HCT116 (cell line): ENCODE measurements at regions not wholly inside any gene's neighbourhood (a gene's known extent, or its start where the extent isn't known, plus 50 kb on each side); places are given as distances from the start of the nearest gene placed in this dataset.

Source experiments
- ATAC-seq: fragments of 200-7000 bp; cut with Tn5 transposase; 2 replicates; pipeline ENCODE4 v1.9.1; 2020; ENCODE audit warnings: mild to moderate bottlenecking, moderate library complexity
- BruUV-seq: library from RNA; stranded (reverse); fragments of 400-500 nt; replicated peaks from 2 replicates; lab custom pipeline; 2021; lab: Mats Ljungman, UMichigan
- CTCF ChIA-PET: fragments of 300-600 bp; sonication (Branson Sonifier 250); formaldehyde crosslinking; loops from one replicate; lab custom pipeline; 2021; ENCODE audit warnings: antibody characterized with exemption; lab: Charles Lee
- POLR2A ChIA-PET: fragments of 300-600, 350-600 bp; sonication (Branson Sonifier 250); formaldehyde crosslinking; loops from one replicate; lab custom pipeline; 2021; ENCODE audit warnings: antibody characterized with exemption; lab: Charles Lee
- RAD21 ChIA-PET, 2 experiments: fragments of 300-600 bp; sonication (Branson Sonifier 250); formaldehyde crosslinking; loops; one replicate each; lab custom pipeline; 2023; ENCODE audit warnings: low total read pairs in 2 of 2; ENCODE audit not compliant: uncharacterized antibody in 2 of 2, unreplicated experiment in 2 of 2, low non-redundant PET in 1 of 2; lab: Charles Lee
- DNase-seq: peaks from one replicate; pipeline ENCODE4 v3.0.0-alpha.2; 2010; ENCODE audit warnings: low read depth, low spot score
- H2AFZ ChIP-seq: fragments of 200-600 bp; shearing (Covaris generic), sonication (generic); 2 replicates; pipeline ENCODE4 v1.6.1; 2017; ENCODE audit warnings: low read depth, mixed run types, mixed read lengths, antibody characterized with exemption, low read length; ENCODE audit not compliant: poor library complexity, severe bottlenecking
- H3K27ac ChIP-seq: 2 replicates; pipeline ENCODE4 v1.5.1; 2012; ENCODE audit warnings: low read depth, low read length
- H3K27me3 ChIP-seq: fragments of 200-600 bp; sonication (generic); 2 replicates; pipeline ENCODE4 v1.6.1; 2016; ENCODE audit warnings: mixed run types, low read length, mixed read lengths; ENCODE audit not compliant: insufficient read depth
- H3K36me3 ChIP-seq, 2 experiments: fragments of 200-500 bp in 1 of 2; fragments of 200-600 bp in 1 of 2; sonication (Bioruptor generic) in 1 of 2; sonication (generic) in 1 of 2; 2 replicates each; pipeline versions ENCODE4 v1.5.1 to v1.6.1; 2014 to 2016; ENCODE audit warnings: low read length in 2 of 2, inconsistent platforms in 1 of 2, mixed read lengths in 1 of 2, mixed run types in 1 of 2; ENCODE audit not compliant: insufficient read depth in 2 of 2, control insufficient read depth in 1 of 2
- H3K4me1 ChIP-seq, 2 experiments: fragments of 200-600 bp in 1 of 2; sonication (generic) in 1 of 2; 2 replicates each; pipeline versions ENCODE4 v1.5.1 to v1.6.1; 2012 to 2017; ENCODE audit warnings: low read length in 2 of 2, inconsistent platforms in 1 of 2, mild to moderate bottlenecking in 1 of 2, mixed read lengths in 1 of 2, mixed run types in 1 of 2, moderate library complexity in 1 of 2; ENCODE audit not compliant: insufficient read depth in 2 of 2, control insufficient read depth in 1 of 2
- H3K4me2 ChIP-seq: fragments of 200-600 bp; sonication (generic); 2 replicates; pipeline ENCODE4 v1.6.1; 2017; ENCODE audit warnings: mixed run types, low read length, mixed read lengths
- H3K4me3 ChIP-seq, 2 experiments: fragments of 200-600 bp in 1 of 2; sonication (generic) in 1 of 2; replicated peaks in 1 of 2; 2 replicates each; pipeline ENCODE4 v1.5.1; 2011 to 2016; ENCODE audit warnings: low read length in 2 of 2, control low read depth in 1 of 2, low read depth in 1 of 2, mild to moderate bottlenecking in 1 of 2, mixed read lengths in 1 of 2, mixed run types in 1 of 2
- H3K79me2 ChIP-seq: fragments of 200-600 bp; sonication (generic); 2 replicates; pipeline ENCODE4 v1.6.1; 2017; ENCODE audit warnings: mild to moderate bottlenecking, mixed run types, low read length, moderate library complexity, mixed read lengths; ENCODE audit not compliant: insufficient read depth
- H3K9ac ChIP-seq: fragments of 200-600 bp; sonication (generic); 2 replicates; pipeline ENCODE4 v1.6.1; 2016; ENCODE audit warnings: low read length, mixed read lengths
- H3K9me2 ChIP-seq: fragments of 200-600 bp; sonication (generic), shearing (Covaris generic); 2 replicates; pipeline ENCODE4 v1.6.1; 2017; ENCODE audit warnings: mixed run types, mild to moderate bottlenecking, moderate library complexity; ENCODE audit not compliant: insufficient read depth
- H3K9me3 ChIP-seq, 2 experiments: fragments of 200-500 bp in 1 of 2; fragments of 200-600 bp in 1 of 2; sonication (Bioruptor generic) in 1 of 2; sonication (generic) in 1 of 2; 2 replicates each; pipeline ENCODE4 v1.6.1; 2014 to 2017; ENCODE audit warnings: low read length in 2 of 2, mixed read lengths in 2 of 2, inconsistent platforms in 1 of 2, low read depth in 1 of 2, mild to moderate bottlenecking in 1 of 2, mixed run types in 1 of 2, moderate library complexity in 1 of 2; ENCODE audit not compliant: control insufficient read depth in 1 of 2, insufficient read depth in 1 of 2
- H4K20me1 ChIP-seq: fragments of 200-600 bp; sonication (generic), shearing (Covaris generic); 2 replicates; pipeline ENCODE4 v1.6.1; 2017; ENCODE audit warnings: mixed run types, mild to moderate bottlenecking, moderate library complexity; ENCODE audit not compliant: insufficient read depth
- CBX3 ChIP-seq: IDR thresholded peaks from 2 replicates; pipeline ENCODE4 v1.6.1; 2012; ENCODE audit warnings: low read depth
- ELF1 ChIP-seq: IDR thresholded peaks from 2 replicates; pipeline ENCODE4 v1.6.1; 2012; ENCODE audit warnings: low read depth, borderline replicate concordance
- EZH2phosphoT487 ChIP-seq: fragments of 200-600 bp; IDR thresholded peaks from 2 replicates; pipeline ENCODE4 v1.6.1; 2018; ENCODE audit warnings: antibody characterized with exemption, borderline replicate concordance
- FOSL1 ChIP-seq: IDR thresholded peaks from 2 replicates; pipeline ENCODE4 v1.6.1; 2012; ENCODE audit warnings: low read depth
- JUND ChIP-seq: IDR thresholded peaks from 2 replicates; pipeline ENCODE4 v1.6.1; 2012
- POLR2A ChIP-seq: IDR thresholded peaks from 2 replicates; pipeline ENCODE4 v1.7.0; 2011; ENCODE audit warnings: borderline replicate concordance; ENCODE audit not compliant: insufficient read depth, insufficient read length; ENCODE audit errors: extremely low read depth
- POLR2AphosphoS5 ChIP-seq: IDR thresholded peaks from 2 replicates; pipeline ENCODE4 v1.6.1; 2011; ENCODE audit warnings: mild to moderate bottlenecking, low read depth, low read length, moderate library complexity
- SIN3A ChIP-seq: IDR thresholded peaks from 2 replicates; pipeline ENCODE4 v1.6.1; 2012; ENCODE audit warnings: low read depth
- SP1 ChIP-seq: IDR thresholded peaks from 2 replicates; pipeline ENCODE4 v1.6.1; 2012; ENCODE audit warnings: low read depth
- SRF ChIP-seq: IDR thresholded peaks from 2 replicates; pipeline ENCODE4 v1.6.1; 2012; ENCODE audit warnings: low read depth
- TCF7L2 ChIP-seq: IDR thresholded peaks from 2 replicates; pipeline ENCODE4 v1.7.0; 2011; ENCODE audit warnings: borderline replicate concordance, inconsistent platforms; ENCODE audit not compliant: insufficient read depth, insufficient read length; ENCODE audit errors: extremely low read depth
- ZNF274 ChIP-seq: fragments of 200-500 bp; sonication (Bioruptor generic); IDR thresholded peaks from 2 replicates; pipeline ENCODE4 v1.6.1; 2014; ENCODE audit warnings: mild to moderate bottlenecking, low read depth, low read length, inconsistent platforms
- intact Hi-C: fragments of 100-400 bp; cut with micrococcal nuclease; formaldehyde crosslinking; loops from 2 replicates; pipeline ENCODE4 v1.10.0; 2022
- TF ChIP-seq, protein P1 (sequence below): IDR thresholded peaks from 2 replicates; pipeline ENCODE4 v1.6.1; 2012; ENCODE audit warnings: low read depth
- TF ChIP-seq, protein P2 (sequence below): IDR thresholded peaks from 2 replicates; pipeline ENCODE4 v1.6.1; 2012
- TF ChIP-seq, protein P3 (sequence below): IDR thresholded peaks from 2 replicates; pipeline ENCODE4 v1.6.1; 2012

GRCh38 chr3:197366301-197367044 is 68.1 kb upstream of the DLG1 start:
- H3K4me2 ChIP-seq: no peak overlapping the region
- no peak overlapping the region for H3K9ac ChIP-seq
- TF ChIP-seq, protein P1, sequence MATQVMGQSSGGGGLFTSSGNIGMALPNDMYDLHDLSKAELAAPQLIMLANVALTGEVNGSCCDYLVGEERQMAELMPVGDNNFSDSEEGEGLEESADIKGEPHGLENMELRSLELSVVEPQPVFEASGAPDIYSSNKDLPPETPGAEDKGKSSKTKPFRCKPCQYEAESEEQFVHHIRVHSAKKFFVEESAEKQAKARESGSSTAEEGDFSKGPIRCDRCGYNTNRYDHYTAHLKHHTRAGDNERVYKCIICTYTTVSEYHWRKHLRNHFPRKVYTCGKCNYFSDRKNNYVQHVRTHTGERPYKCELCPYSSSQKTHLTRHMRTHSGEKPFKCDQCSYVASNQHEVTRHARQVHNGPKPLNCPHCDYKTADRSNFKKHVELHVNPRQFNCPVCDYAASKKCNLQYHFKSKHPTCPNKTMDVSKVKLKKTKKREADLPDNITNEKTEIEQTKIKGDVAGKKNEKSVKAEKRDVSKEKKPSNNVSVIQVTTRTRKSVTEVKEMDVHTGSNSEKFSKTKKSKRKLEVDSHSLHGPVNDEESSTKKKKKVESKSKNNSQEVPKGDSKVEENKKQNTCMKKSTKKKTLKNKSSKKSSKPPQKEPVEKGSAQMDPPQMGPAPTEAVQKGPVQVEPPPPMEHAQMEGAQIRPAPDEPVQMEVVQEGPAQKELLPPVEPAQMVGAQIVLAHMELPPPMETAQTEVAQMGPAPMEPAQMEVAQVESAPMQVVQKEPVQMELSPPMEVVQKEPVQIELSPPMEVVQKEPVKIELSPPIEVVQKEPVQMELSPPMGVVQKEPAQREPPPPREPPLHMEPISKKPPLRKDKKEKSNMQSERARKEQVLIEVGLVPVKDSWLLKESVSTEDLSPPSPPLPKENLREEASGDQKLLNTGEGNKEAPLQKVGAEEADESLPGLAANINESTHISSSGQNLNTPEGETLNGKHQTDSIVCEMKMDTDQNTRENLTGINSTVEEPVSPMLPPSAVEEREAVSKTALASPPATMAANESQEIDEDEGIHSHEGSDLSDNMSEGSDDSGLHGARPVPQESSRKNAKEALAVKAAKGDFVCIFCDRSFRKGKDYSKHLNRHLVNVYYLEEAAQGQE: no peak
- no peak for TF ChIP-seq ZNF274
- no peak for TF ChIP-seq ELF1
- no peak for TF ChIP-seq SP1
- TF ChIP-seq JUND: no peak
- TF ChIP-seq, protein P2, sequence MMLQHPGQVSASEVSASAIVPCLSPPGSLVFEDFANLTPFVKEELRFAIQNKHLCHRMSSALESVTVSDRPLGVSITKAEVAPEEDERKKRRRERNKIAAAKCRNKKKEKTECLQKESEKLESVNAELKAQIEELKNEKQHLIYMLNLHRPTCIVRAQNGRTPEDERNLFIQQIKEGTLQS: no peak
- no peak for TF ChIP-seq CBX3
- no peak for TF ChIP-seq POLR2A
- TF ChIP-seq EZH2phosphoT487: no peak
- no peak for TF ChIP-seq FOSL1
- no peak for TF ChIP-seq SIN3A
- no peak for TF ChIP-seq POLR2AphosphoS5
- no peak for TF ChIP-seq SRF
- TF ChIP-seq, protein P3, sequence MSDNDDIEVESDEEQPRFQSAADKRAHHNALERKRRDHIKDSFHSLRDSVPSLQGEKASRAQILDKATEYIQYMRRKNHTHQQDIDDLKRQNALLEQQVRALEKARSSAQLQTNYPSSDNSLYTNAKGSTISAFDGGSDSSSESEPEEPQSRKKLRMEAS: no peak
- TF ChIP-seq TCF7L2: no peak
- no peak for ATAC-seq
- no peak for DNase-seq
- ChIA-PET POLR2A (no interaction called here), CTCF (no interaction called here), RAD21 (no interaction called here)
- no TSS peak for BruUV-seq
- no peaks in the 10 kb centered on the region for H3K9me2 ChIP-seq
- no peaks in the 10 kb centered on the region for H3K9me3 ChIP-seq
- intact Hi-C loops: no loop called here
- H3K4me3 ChIP-seq: no peak overlapping the region
- H2AFZ ChIP-seq: no peak overlapping the region
- no peak overlapping the region for H3K27ac ChIP-seq
- H4K20me1 ChIP-seq: no peaks in the 10 kb centered on the region
- peaks cover 0 to 1% of the 10 kb centered on the region in 2 experiments; a peak in 2 of 4 replicates for H3K4me1 ChIP-seq
- H3K36me3 ChIP-seq: no peaks in the 10 kb centered on the region
- H3K27me3 ChIP-seq: no peaks in the 10 kb centered on the region
- no peaks in the 10 kb centered on the region for H3K79me2 ChIP-seq
